ENCODE measurements at regions not wholly inside any gene's neighbourhood (a gene's known extent, or its start where the extent isn't known, plus 50 kb on each side); places are given as distances from the start of the nearest gene placed in this dataset.

DNA sequence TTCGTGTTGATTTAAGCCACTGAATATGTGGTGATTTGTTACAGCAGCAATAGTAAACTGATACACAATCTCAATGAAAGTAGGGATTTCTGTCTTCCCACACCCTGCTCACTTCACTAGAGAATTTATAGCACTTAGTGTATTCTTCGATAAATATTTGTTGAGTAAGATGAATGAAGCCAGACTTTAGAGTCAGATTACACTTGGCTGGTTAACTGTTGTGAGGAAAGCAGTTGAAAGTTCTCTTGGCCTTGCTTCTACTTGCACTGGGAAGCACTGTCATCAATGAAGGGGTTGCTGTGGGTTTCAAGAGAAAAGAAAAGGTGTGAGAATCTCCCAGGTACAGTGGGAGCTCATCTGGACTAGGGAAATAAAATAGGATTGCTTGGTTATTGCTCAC is 82.1 kb upstream of the IGFBP3 start:
- Mint-ChIP-seq H3K27me3 (ENCODE audit: insufficient read depth) (no peaks in the 10 kb centered on the region), H3K27ac (no peak overlapping the region; the same call in 1 of the 2 replicates), H3K4me3 (no peak overlapping the region), H3K36me3 (ENCODE audit: low read depth) (no peaks in the 10 kb centered on the region), H3K9me3 (no peaks in the 10 kb centered on the region), H3K4me1 (ENCODE audit: low read depth) (peaks cover 37% of the 10 kb centered on the region)
- no peak for DNase-seq
- TF ChIP-seq, protein P1, sequence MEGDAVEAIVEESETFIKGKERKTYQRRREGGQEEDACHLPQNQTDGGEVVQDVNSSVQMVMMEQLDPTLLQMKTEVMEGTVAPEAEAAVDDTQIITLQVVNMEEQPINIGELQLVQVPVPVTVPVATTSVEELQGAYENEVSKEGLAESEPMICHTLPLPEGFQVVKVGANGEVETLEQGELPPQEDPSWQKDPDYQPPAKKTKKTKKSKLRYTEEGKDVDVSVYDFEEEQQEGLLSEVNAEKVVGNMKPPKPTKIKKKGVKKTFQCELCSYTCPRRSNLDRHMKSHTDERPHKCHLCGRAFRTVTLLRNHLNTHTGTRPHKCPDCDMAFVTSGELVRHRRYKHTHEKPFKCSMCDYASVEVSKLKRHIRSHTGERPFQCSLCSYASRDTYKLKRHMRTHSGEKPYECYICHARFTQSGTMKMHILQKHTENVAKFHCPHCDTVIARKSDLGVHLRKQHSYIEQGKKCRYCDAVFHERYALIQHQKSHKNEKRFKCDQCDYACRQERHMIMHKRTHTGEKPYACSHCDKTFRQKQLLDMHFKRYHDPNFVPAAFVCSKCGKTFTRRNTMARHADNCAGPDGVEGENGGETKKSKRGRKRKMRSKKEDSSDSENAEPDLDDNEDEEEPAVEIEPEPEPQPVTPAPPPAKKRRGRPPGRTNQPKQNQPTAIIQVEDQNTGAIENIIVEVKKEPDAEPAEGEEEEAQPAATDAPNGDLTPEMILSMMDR (IDR thresholded peaks at IDR 0.05) = no peak

GRCh38 chr7:46000513-46000912 is 79.4 kb upstream of the IGFBP3 start:
- peaks cover 16% of the 10 kb centered on the region for H3K9me3 Mint-ChIP-seq
- peaks cover 36% of the 10 kb centered on the region for H3K4me1 Mint-ChIP-seq (ENCODE audit: low read depth)
- TF ChIP-seq, protein P1 (IDR thresholded peaks at IDR 0.05) = no peak
- peaks cover 16% of the 10 kb centered on the region for H3K36me3 Mint-ChIP-seq (ENCODE audit: low read depth)
- H3K27ac Mint-ChIP-seq = no peak overlapping the region
- H3K4me3 Mint-ChIP-seq = no peak overlapping the region
- DNase-seq = no peak
- no peaks in the 10 kb centered on the region for H3K27me3 Mint-ChIP-seq (ENCODE audit: insufficient read depth)

- H3K4me3 Mint-ChIP-seq = no peak overlapping the region
- no peak overlapping the region for H3K27ac Mint-ChIP-seq
- H3K27me3 Mint-ChIP-seq (ENCODE audit: insufficient read depth) = no peaks in the 10 kb centered on the region
- DNase-seq = no peak
- H3K9me3 Mint-ChIP-seq = peaks cover 19% of the 10 kb centered on the region
- TF ChIP-seq, protein P1 (IDR thresholded peaks at IDR 0.05) = no peak
- peaks cover 20% of the 10 kb centered on the region for H3K36me3 Mint-ChIP-seq (ENCODE audit: low read depth)
- H3K4me1 Mint-ChIP-seq (ENCODE audit: low read depth) = peaks cover 31% of the 10 kb centered on the region
Measured at GRCh38 chr7:45999541-45999940, 78.5 kb upstream of the IGFBP3 start.

- Mint-ChIP-seq H3K36me3 (ENCODE audit: low read depth) (peaks cover 20% of the 10 kb centered on the region), H3K9me3 (peaks cover 19% of the 10 kb centered on the region), H3K27me3 (ENCODE audit: insufficient read depth) (no peaks in the 10 kb centered on the region), H3K27ac (no peak overlapping the region), H3K4me1 (ENCODE audit: low read depth) (peaks cover 31% of the 10 kb centered on the region), H3K4me3 (no peak overlapping the region)
- TF ChIP-seq, protein P1 (IDR thresholded peaks at IDR 0.05) = no peak
- DNase-seq = no peak
Measured at GRCh38 chr7:45998506-45998905, 77.4 kb upstream of the IGFBP3 start.

DNA sequence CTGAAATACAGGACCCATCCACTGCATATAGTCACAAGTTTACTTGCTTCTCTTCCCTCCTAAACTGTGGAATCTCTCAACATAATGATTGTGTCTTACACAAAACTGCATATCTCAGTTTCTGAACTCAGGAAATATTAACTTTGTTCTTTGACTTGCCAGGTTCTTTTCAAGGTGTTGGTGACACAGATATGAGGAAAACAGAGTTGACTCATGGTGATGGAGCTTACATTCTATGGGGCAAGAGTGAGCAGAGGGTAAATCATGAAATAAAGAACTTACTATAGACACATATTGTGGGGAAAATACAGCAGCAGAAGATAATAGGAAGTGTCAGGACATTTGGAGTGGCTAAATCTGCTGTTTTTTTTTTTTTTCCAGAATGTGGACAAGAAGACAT is 72.5 kb upstream of the IGFBP3 start:
- H3K4me3 Mint-ChIP-seq = no peak overlapping the region
- peaks cover 19% of the 10 kb centered on the region for H3K9me3 Mint-ChIP-seq
- H3K27me3 Mint-ChIP-seq (ENCODE audit: insufficient read depth) = no peaks in the 10 kb centered on the region
- no peak for DNase-seq
- H3K27ac Mint-ChIP-seq = peak overlapping the region; percentile 24; the same call in 1 of the 2 replicates
- H3K36me3 Mint-ChIP-seq (ENCODE audit: low read depth) = peaks cover 25% of the 10 kb centered on the region
- peaks cover 29% of the 10 kb centered on the region for H3K4me1 Mint-ChIP-seq (ENCODE audit: low read depth)
- TF ChIP-seq, protein P1 (IDR thresholded peaks at IDR 0.05) = no peak

DNA sequence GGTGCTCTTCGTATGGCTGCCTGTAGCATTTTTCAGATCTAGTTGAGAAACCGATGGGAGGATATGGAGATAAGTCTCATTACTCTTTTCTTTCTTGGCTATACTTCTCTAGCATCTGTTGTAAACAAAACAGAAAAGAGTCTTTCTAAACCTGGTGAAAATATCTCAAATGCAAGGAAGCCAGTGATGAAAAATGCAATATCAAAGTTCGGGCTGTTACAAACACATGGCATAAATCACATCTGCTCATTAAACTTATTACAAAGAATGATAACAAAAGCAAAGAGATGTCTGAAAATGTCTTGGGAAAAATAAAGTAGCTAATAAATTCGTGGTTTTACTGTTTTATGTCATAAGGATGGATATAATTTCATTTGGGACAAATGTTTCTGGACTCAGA is 71.8 kb upstream of the IGFBP3 start:
- TF ChIP-seq, protein P1 (IDR thresholded peaks at IDR 0.05) = no peak
- DNase-seq = no peak
- Mint-ChIP-seq H3K27ac (no peak overlapping the region), H3K4me3 (no peak overlapping the region), H3K27me3 (ENCODE audit: insufficient read depth) (no peaks in the 10 kb centered on the region), H3K36me3 (ENCODE audit: low read depth) (peaks cover 25% of the 10 kb centered on the region), H3K4me1 (ENCODE audit: low read depth) (peaks cover 27% of the 10 kb centered on the region), H3K9me3 (peaks cover 19% of the 10 kb centered on the region)
